ENCODE measurements at regions not wholly inside any gene's neighbourhood (a gene's known extent, or its start where the extent isn't known, plus 50 kb on each side); places are given as distances from the start of the nearest gene placed in this dataset.

GRCh38 chr5:107124376-107124775 is 546.4 kb downstream of the EFNA5 start:
- ChIA-PET POLR2A (no interaction called here), CTCF (no interaction called here), RAD21 (ENCODE audit: low non-redundant PET in 1 of 2, low total read pairs in 2 of 2, uncharacterized antibody in 2 of 2, unreplicated experiment in 2 of 2) (no interaction called here)
- no TSS peak for BruUV-seq (replicated peaks)
- Histone ChIP-seq H3K36me3 (ENCODE audit: control insufficient read depth in 1 of 2, insufficient read depth in 2 of 2, low read length in 2 of 2) (no peaks in the 10 kb centered on the region), H3K4me3 (replicated peaks in 1 of 2; ENCODE audit: low read depth in 1 of 2, low read length in 2 of 2) (no peak overlapping the region), H3K9ac (ENCODE audit: low read length) (no peak overlapping the region), H3K4me2 (ENCODE audit: low read length) (no peak overlapping the region), H3K27me3 (ENCODE audit: insufficient read depth, low read length) (no peaks in the 10 kb centered on the region), H3K4me1 (ENCODE audit: control insufficient read depth in 1 of 2, insufficient read depth in 2 of 2, low read length in 2 of 2) (no peaks in the 10 kb centered on the region), H3K27ac (ENCODE audit: low read depth, low read length) (no peak overlapping the region), H3K9me2 (ENCODE audit: insufficient read depth) (no peaks in the 10 kb centered on the region), H3K9me3 (ENCODE audit: control insufficient read depth in 1 of 2, insufficient read depth in 1 of 2, low read depth in 1 of 2, low read length in 2 of 2) (no peaks in the 10 kb centered on the region), H2AFZ (ENCODE audit: low read depth, low read length, poor library complexity, severe bottlenecking) (no peak overlapping the region), H3K79me2 (ENCODE audit: insufficient read depth, low read length) (no peaks in the 10 kb centered on the region), H4K20me1 (ENCODE audit: insufficient read depth) (no peaks in the 10 kb centered on the region)
- TF ChIP-seq YY1 (IDR thresholded peaks at IDR 0.05; ENCODE audit: extremely low read depth, insufficient replicate concordance, low read depth, low read length) (no peak), EGR1 (IDR thresholded peaks at IDR 0.05; ENCODE audit: low read depth) (no peak), ZFX (IDR thresholded peaks at IDR 0.05) (no peak), SP1 (IDR thresholded peaks at IDR 0.05; ENCODE audit: low read depth) (no peak), REST (IDR thresholded peaks at IDR 0.05; ENCODE audit: low read depth) (no peak), TCF7L2 (IDR thresholded peaks at IDR 0.05; ENCODE audit: borderline replicate concordance, extremely low read depth, insufficient read depth, insufficient read length) (no peak), ZNF274 (IDR thresholded peaks at IDR 0.05; ENCODE audit: low read depth, low read length) (no peak), ZBTB33 (IDR thresholded peaks at IDR 0.05; ENCODE audit: extremely low read depth, insufficient replicate concordance, low read length) (no peak), EZH2phosphoT487 (IDR thresholded peaks at IDR 0.05; ENCODE audit: borderline replicate concordance) (no peak), SIN3A (IDR thresholded peaks at IDR 0.05; ENCODE audit: low read depth) (no peak), SRF (IDR thresholded peaks at IDR 0.05; ENCODE audit: low read depth) (no peak), MAX (IDR thresholded peaks at IDR 0.05) (no peak), POLR2A (IDR thresholded peaks at IDR 0.05; ENCODE audit: borderline replicate concordance, extremely low read depth, insufficient read depth, insufficient read length) (no peak), FOSL1 (IDR thresholded peaks at IDR 0.05; ENCODE audit: low read depth) (no peak), RAD21 (IDR thresholded peaks at IDR 0.05; ENCODE audit: low read depth) (no peak), POLR2AphosphoS5 (IDR thresholded peaks at IDR 0.05; ENCODE audit: low read depth, low read length) (no peak), CEBPB (IDR thresholded peaks at IDR 0.05; ENCODE audit: low read depth) (no peak), ELF1 (IDR thresholded peaks at IDR 0.05; ENCODE audit: borderline replicate concordance, low read depth) (no peak)
- DNase-seq (ENCODE audit: low read depth, low spot score) = no peak
- intact Hi-C loops (cut with micrococcal nuclease) = no loop called here
- no peak for ATAC-seq

Measured in HCT116 (cell line).